ENCODE measurements at regions not wholly inside any gene's neighbourhood (a gene's known extent, or its start where the extent isn't known, plus 50 kb on each side); places are given as distances from the start of the nearest gene placed in this dataset.

GRCh38 chr13:90015565-90016507 lies 1331.7 kb upstream of the MIR17HG start:
- TF ChIP-seq CTCF (conservative IDR thresholded peaks at IDR 0.05; ENCODE audit: low read depth, low read length) (no peak), EZH2 (IDR thresholded peaks at IDR 0.05; ENCODE audit: low read length, unreplicated experiment) (no peak), EZH2phosphoT487 (IDR thresholded peaks at IDR 0.05; ENCODE audit: borderline replicate concordance, low read length) (no peak)
